ENCODE measurements at regions not wholly inside any gene's neighbourhood (a gene's known extent, or its start where the extent isn't known, plus 50 kb on each side); places are given as distances from the start of the nearest gene placed in this dataset.

DNA sequence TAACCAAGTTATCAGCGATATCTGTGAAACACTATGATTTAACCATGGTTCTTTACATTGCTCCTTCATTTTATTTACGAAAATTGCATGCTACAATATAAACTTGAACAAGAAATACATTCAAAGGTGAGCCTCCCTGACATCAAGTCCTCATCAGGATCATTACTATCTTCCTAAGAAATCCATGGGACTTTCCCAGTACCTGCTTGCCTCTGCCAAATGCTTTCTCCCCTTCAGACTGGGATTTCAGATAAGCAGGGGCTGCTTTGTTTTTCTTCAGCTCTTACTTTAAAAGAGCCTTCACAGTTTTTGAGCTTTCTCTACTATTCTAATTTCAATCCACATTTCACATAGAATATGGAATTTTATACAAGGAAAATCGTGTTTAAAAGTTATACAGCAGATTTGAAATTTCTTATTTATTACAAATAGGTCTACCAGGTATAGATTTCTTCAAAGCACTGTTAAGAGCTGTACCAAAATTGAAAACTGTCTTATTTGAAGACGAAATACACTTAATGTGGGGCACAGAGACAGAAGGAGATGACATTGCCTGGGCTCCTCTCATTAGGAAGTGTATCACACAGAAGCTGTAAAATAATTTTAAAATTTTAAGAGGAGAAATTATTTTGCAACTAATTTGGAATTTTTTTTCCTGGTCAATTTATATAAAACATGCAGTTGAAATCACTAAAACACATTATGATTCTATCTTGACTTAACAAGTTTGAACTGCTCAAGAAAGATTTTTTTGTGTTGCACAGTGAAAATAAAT, 615.0 kb upstream of the AGTR1 start:
- H3K4me1 Mint-ChIP-seq, result no peaks in the 10 kb centered on the region; the same call in 2 of the 3 replicates
- no peak overlapping the region for H3K4me3 Mint-ChIP-seq
- Histone ChIP-seq H3K79me2 (replicated peaks; ENCODE audit: insufficient read depth) (no peaks in the 10 kb centered on the region), H3K4me2 (no peak overlapping the region), H3K9me2 (ENCODE audit: insufficient read depth) (no peaks in the 10 kb centered on the region), H3F3A (replicated peaks; ENCODE audit: low read depth) (no peaks in the 10 kb centered on the region), H3K4me1 (ENCODE audit: insufficient read depth) (no peaks in the 10 kb centered on the region), H3K27ac (ENCODE audit: low read depth) (no peak overlapping the region), H4K20me1 (replicated peaks; ENCODE audit: insufficient read depth) (no peaks in the 10 kb centered on the region), H2AFZ (no peak overlapping the region), H3K27me3 (ENCODE audit: insufficient read depth) (no peaks in the 10 kb centered on the region), H3K4me3 (no peak overlapping the region), H3K36me3 (ENCODE audit: insufficient read depth) (no peaks in the 10 kb centered on the region)
- DNase-seq (ENCODE audit: low spot score) (no peak), ATAC-seq (no peak)
- TF ChIP-seq CREB1 (CRISPR knock-in tag; IDR thresholded peaks at IDR 0.05; ENCODE audit: low read depth) (no peak), STAT1 (IDR thresholded peaks at IDR 0.05; ENCODE audit: unreplicated experiment) (no peak), NANOG (IDR thresholded peaks at IDR 0.05; ENCODE audit: borderline replicate concordance) (no peak), ZNF114 (CRISPR knock-in tag; IDR thresholded peaks at IDR 0.05) (no peak), POLR2AphosphoS5 (IDR thresholded peaks at IDR 0.05; ENCODE audit: low read depth) (no peak), EZH2phosphoT487 (IDR thresholded peaks at IDR 0.05; ENCODE audit: unreplicated experiment) (no peak)
- TF ChIP-seq, protein P1, sequence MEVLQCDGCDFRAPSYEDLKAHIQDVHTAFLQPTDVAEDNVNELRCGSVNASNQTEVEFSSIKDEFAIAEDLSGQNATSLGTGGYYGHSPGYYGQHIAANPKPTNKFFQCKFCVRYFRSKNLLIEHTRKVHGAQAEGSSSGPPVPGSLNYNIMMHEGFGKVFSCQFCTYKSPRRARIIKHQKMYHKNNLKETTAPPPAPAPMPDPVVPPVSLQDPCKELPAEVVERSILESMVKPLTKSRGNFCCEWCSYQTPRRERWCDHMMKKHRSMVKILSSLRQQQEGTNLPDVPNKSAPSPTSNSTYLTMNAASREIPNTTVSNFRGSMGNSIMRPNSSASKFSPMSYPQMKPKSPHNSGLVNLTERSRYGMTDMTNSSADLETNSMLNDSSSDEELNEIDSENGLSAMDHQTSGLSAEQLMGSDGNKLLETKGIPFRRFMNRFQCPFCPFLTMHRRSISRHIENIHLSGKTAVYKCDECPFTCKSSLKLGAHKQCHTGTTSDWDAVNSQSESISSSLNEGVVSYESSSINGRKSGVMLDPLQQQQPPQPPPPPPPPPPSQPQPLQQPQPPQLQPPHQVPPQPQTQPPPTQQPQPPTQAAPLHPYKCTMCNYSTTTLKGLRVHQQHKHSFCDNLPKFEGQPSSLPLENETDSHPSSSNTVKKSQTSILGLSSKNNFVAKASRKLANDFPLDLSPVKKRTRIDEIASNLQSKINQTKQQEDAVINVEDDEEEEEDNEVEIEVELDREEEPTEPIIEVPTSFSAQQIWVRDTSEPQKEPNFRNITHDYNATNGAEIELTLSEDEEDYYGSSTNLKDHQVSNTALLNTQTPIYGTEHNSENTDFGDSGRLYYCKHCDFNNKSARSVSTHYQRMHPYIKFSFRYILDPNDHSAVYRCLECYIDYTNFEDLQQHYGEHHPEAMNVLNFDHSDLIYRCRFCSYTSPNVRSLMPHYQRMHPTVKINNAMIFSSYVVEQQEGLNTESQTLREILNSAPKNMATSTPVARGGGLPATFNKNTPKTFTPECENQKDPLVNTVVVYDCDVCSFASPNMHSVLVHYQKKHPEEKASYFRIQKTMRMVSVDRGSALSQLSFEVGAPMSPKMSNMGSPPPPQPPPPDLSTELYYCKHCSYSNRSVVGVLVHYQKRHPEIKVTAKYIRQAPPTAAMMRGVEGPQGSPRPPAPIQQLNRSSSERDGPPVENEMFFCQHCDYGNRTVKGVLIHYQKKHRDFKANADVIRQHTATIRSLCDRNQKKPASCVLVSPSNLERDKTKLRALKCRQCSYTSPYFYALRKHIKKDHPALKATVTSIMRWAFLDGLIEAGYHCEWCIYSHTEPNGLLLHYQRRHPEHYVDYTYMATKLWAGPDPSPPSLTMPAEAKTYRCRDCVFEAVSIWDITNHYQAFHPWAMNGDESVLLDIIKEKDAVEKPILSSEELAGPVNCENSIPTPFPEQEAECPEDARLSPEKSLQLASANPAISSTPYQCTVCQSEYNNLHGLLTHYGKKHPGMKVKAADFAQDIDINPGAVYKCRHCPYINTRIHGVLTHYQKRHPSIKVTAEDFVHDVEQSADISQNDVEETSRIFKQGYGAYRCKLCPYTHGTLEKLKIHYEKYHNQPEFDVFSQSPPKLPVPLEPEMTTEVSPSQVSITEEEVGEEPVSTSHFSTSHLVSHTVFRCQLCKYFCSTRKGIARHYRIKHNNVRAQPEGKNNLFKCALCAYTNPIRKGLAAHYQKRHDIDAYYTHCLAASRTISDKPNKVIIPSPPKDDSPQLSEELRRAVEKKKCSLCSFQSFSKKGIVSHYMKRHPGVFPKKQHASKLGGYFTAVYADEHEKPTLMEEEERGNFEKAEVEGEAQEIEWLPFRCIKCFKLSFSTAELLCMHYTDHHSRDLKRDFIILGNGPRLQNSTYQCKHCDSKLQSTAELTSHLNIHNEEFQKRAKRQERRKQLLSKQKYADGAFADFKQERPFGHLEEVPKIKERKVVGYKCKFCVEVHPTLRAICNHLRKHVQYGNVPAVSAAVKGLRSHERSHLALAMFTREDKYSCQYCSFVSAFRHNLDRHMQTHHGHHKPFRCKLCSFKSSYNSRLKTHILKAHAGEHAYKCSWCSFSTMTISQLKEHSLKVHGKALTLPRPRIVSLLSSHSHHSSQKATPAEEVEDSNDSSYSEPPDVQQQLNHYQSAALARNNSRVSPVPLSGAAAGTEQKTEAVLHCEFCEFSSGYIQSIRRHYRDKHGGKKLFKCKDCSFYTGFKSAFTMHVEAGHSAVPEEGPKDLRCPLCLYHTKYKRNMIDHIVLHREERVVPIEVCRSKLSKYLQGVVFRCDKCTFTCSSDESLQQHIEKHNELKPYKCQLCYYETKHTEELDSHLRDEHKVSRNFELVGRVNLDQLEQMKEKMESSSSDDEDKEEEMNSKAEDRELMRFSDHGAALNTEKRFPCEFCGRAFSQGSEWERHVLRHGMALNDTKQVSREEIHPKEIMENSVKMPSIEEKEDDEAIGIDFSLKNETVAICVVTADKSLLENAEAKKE (CRISPR knock-in tag; IDR thresholded peaks at IDR 0.05), result no peak
- TF ChIP-seq, protein P2, sequence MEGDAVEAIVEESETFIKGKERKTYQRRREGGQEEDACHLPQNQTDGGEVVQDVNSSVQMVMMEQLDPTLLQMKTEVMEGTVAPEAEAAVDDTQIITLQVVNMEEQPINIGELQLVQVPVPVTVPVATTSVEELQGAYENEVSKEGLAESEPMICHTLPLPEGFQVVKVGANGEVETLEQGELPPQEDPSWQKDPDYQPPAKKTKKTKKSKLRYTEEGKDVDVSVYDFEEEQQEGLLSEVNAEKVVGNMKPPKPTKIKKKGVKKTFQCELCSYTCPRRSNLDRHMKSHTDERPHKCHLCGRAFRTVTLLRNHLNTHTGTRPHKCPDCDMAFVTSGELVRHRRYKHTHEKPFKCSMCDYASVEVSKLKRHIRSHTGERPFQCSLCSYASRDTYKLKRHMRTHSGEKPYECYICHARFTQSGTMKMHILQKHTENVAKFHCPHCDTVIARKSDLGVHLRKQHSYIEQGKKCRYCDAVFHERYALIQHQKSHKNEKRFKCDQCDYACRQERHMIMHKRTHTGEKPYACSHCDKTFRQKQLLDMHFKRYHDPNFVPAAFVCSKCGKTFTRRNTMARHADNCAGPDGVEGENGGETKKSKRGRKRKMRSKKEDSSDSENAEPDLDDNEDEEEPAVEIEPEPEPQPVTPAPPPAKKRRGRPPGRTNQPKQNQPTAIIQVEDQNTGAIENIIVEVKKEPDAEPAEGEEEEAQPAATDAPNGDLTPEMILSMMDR (conservative IDR thresholded peaks at IDR 0.05; ENCODE audit: low read depth in 2 of 2), result no peak
- H3K36me3 Mint-ChIP-seq (ENCODE audit: low read depth), result no peaks in the 10 kb centered on the region
- no peaks in the 10 kb centered on the region for H3K9me3 Mint-ChIP-seq
- no peaks in the 10 kb centered on the region for H3K27me3 Mint-ChIP-seq (ENCODE audit: insufficient read depth, low read depth, poor library complexity)
- peak overlapping the region; percentile 17; the same call in 1 of the 2 replicates for H3K27ac Mint-ChIP-seq

Data from GM23338 (cell line).